OCI-LY1 (cell line): ENCODE measurements at regions not wholly inside any gene's neighbourhood (a gene's known extent, or its start where the extent isn't known, plus 50 kb on each side); places are given as distances from the start of the nearest gene placed in this dataset.

Source experiments
- H2AFZ ChIP-seq: fragments of 200-600 bp; sonication (generic), shearing (Covaris generic); 2 replicates; pipeline ENCODE4 v1.6.0; 2014; ENCODE audit warnings: antibody characterized with exemption, mild to moderate bottlenecking, low read length
- H3F3A ChIP-seq: fragments of 200-600 bp; sonication (generic), shearing (Covaris generic); 2 replicates; pipeline ENCODE4 v1.6.0; 2014; ENCODE audit warnings: mild to moderate bottlenecking, antibody characterized with exemption, low read length, moderate library complexity; ENCODE audit not compliant: insufficient read depth
- H3K27ac ChIP-seq: fragments of 200-600 bp; sonication (generic); 2 replicates; pipeline ENCODE4 v1.5.1; 2014; ENCODE audit warnings: low read length, mixed run types, mild to moderate bottlenecking, low read depth; ENCODE audit not compliant: poor library complexity, severe bottlenecking
- H3K27me3 ChIP-seq: fragments of 200-600 bp; sonication (generic); 2 replicates; pipeline ENCODE4 v1.6.0; 2014; ENCODE audit warnings: antibody characterized with exemption, mild to moderate bottlenecking, low read length, moderate library complexity; ENCODE audit not compliant: insufficient read depth
- H3K36me3 ChIP-seq: fragments of 200-600 bp; sonication (generic); 2 replicates; pipeline ENCODE4 v1.6.1; 2014; ENCODE audit warnings: mild to moderate bottlenecking, antibody characterized with exemption, low read length, moderate library complexity, mixed read lengths; ENCODE audit not compliant: insufficient read depth
- H3K4me1 ChIP-seq: fragments of 200-600 bp; sonication (generic); 2 replicates; pipeline ENCODE4 v1.5.1; 2014; ENCODE audit warnings: mild to moderate bottlenecking, low read length, moderate library complexity; ENCODE audit not compliant: insufficient read depth, severe bottlenecking
- H3K4me2 ChIP-seq: fragments of 200-600 bp; sonication (generic), shearing (Covaris generic); 2 replicates; pipeline ENCODE4 v1.6.1; 2014; ENCODE audit warnings: low read length
- H3K4me3 ChIP-seq: fragments of 200-600 bp; sonication (generic); 2 replicates; pipeline ENCODE4 v1.5.1; 2014; ENCODE audit warnings: low read length, low read depth, mild to moderate bottlenecking, mixed read lengths; ENCODE audit not compliant: poor library complexity, severe bottlenecking
- H3K79me2 ChIP-seq: fragments of 200-600 bp; shearing (Covaris generic); 2 replicates; pipeline ENCODE4 v1.6.1; 2016; ENCODE audit warnings: mixed run types, low read length, mixed read lengths; ENCODE audit not compliant: insufficient read depth
- H3K9ac ChIP-seq: fragments of 200-600 bp; sonication (generic), shearing (Covaris generic); 2 replicates; pipeline ENCODE4 v1.6.1; 2014; ENCODE audit warnings: mild to moderate bottlenecking, low read length, mixed read lengths
- H3K9me2 ChIP-seq: fragments of 200-600 bp; sonication (generic), shearing (Covaris generic); 2 replicates; pipeline ENCODE4 v1.6.1; 2014; ENCODE audit warnings: low read depth, mild to moderate bottlenecking, low read length, mixed read lengths
- H3K9me3 ChIP-seq: fragments of 200-600 bp; shearing (Covaris generic); 2 replicates; pipeline ENCODE4 v1.6.1; 2014; ENCODE audit warnings: low read length, mixed read lengths
- H4K20me1 ChIP-seq: fragments of 200-600 bp; sonication (generic), shearing (Covaris generic); 2 replicates; pipeline ENCODE4 v1.6.0; 2016; ENCODE audit warnings: mild to moderate bottlenecking, low read length; ENCODE audit not compliant: insufficient read depth
- CTCF ChIP-seq: fragments of 200-600 bp; sonication (generic), shearing (Covaris generic); IDR thresholded peaks from 2 replicates; pipeline ENCODE4 v1.5.1; 2017; ENCODE audit warnings: mild to moderate bottlenecking, antibody characterized with exemption, low read length, moderate library complexity, mixed read lengths
- EZH2 ChIP-seq: fragments of 200-600 bp; sonication (generic), shearing (Covaris generic); IDR thresholded peaks from 2 replicates; pipeline ENCODE4 v1.8.0; 2017; ENCODE audit warnings: borderline replicate concordance, mixed run types, mild to moderate bottlenecking, antibody characterized with exemption, low read length, moderate library complexity, mixed read lengths

GRCh38 chr1:104706631-104707147 lies 957.0 kb downstream of the AMY1C start:
- Histone ChIP-seq H3K9me2 (no peaks in the 10 kb centered on the region), H3F3A (no peaks in the 10 kb centered on the region), H3K79me2 (no peaks in the 10 kb centered on the region), H3K36me3 (no peaks in the 10 kb centered on the region), H3K4me3 (no peak overlapping the region), H3K9me3 (0 out of 2 replicates have a peak, but pooled peaks cover 6% of the 10 kb centered on the region), H3K4me1 (no peaks in the 10 kb centered on the region), H3K27me3 (no peaks in the 10 kb centered on the region), H2AFZ (peak overlapping the region; percentile 82; the same call in 1 of the 2 replicates), H3K4me2 (no peak overlapping the region), H3K27ac (no peak overlapping the region), H4K20me1 (no peaks in the 10 kb centered on the region), H3K9ac (no peak overlapping the region)
- TF ChIP-seq CTCF (no peak), EZH2 (no peak)

- H3K4me3 ChIP-seq = no peak overlapping the region
- H3K4me1 ChIP-seq = no peaks in the 10 kb centered on the region
- H4K20me1 ChIP-seq = no peaks in the 10 kb centered on the region
- H3K27me3 ChIP-seq = no peaks in the 10 kb centered on the region
- no peak overlapping the region for H3K4me2 ChIP-seq
- no peak overlapping the region for H3K9ac ChIP-seq
- TF ChIP-seq CTCF (no peak), EZH2 (no peak)
- H3K27ac ChIP-seq = no peak overlapping the region
- H3K9me3 ChIP-seq = no peaks in the 10 kb centered on the region
- no peaks in the 10 kb centered on the region for H3K79me2 ChIP-seq
- no peaks in the 10 kb centered on the region; the same call in 1 of the 2 replicates for H3F3A ChIP-seq
- H3K36me3 ChIP-seq = no peaks in the 10 kb centered on the region
- peak overlapping the region; percentile 77; the same call in 1 of the 2 replicates for H2AFZ ChIP-seq
- H3K9me2 ChIP-seq = no peaks in the 10 kb centered on the region; the same call in 1 of the 2 replicates
These were observed 969.1 kb downstream of the AMY1C start for GRCh38 chr1:104718752-104719151.

- no peak overlapping the region for H3K9ac ChIP-seq
- no peaks in the 10 kb centered on the region for H3K4me1 ChIP-seq
- H4K20me1 ChIP-seq = no peaks in the 10 kb centered on the region
- no peaks in the 10 kb centered on the region; the same call in 1 of the 2 replicates for H3K9me3 ChIP-seq
- H2AFZ ChIP-seq = no peak overlapping the region
- no peaks in the 10 kb centered on the region for H3K27me3 ChIP-seq
- no peak overlapping the region for H3K4me3 ChIP-seq
- no peaks in the 10 kb centered on the region; the same call in 1 of the 2 replicates for H3K9me2 ChIP-seq
- no peaks in the 10 kb centered on the region for H3K79me2 ChIP-seq
- TF ChIP-seq CTCF = no peak
- TF ChIP-seq EZH2 = no peak
- no peak overlapping the region for H3K4me2 ChIP-seq
- no peaks in the 10 kb centered on the region; the same call in 1 of the 2 replicates for H3F3A ChIP-seq
- no peaks in the 10 kb centered on the region for H3K36me3 ChIP-seq
- H3K27ac ChIP-seq = no peak overlapping the region
These were observed 971.0 kb downstream of the AMY1C start for GRCh38 chr1:104720741-104721140.
